ENCODE measurements at regions not wholly inside any gene's neighbourhood (a gene's known extent, or its start where the extent isn't known, plus 50 kb on each side); places are given as distances from the start of the nearest gene placed in this dataset.

DNA sequence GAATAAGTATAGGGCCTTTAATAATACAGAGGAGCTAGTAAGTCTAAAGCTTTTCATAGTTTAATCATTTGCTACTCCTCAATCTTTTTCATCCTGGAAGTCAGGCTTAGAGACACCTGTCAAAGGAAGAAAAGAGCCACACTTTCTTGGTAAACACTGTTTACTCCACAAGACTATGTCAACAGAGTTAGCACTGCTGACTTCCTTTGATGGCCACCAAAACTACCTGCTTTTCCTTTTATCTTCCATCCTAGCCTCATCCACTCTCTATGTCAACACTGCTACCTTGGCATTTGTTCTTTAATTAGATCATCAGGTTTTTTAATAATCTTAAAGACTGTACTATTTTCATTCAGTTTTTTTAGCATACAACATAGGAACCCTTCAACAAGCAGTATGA, 106.2 kb downstream of the ELAPOR2 start:
- DNase-seq (ENCODE audit: extremely low read depth, low read depth): no peak
- TF ChIP-seq, protein P1, sequence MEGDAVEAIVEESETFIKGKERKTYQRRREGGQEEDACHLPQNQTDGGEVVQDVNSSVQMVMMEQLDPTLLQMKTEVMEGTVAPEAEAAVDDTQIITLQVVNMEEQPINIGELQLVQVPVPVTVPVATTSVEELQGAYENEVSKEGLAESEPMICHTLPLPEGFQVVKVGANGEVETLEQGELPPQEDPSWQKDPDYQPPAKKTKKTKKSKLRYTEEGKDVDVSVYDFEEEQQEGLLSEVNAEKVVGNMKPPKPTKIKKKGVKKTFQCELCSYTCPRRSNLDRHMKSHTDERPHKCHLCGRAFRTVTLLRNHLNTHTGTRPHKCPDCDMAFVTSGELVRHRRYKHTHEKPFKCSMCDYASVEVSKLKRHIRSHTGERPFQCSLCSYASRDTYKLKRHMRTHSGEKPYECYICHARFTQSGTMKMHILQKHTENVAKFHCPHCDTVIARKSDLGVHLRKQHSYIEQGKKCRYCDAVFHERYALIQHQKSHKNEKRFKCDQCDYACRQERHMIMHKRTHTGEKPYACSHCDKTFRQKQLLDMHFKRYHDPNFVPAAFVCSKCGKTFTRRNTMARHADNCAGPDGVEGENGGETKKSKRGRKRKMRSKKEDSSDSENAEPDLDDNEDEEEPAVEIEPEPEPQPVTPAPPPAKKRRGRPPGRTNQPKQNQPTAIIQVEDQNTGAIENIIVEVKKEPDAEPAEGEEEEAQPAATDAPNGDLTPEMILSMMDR (IDR thresholded peaks at IDR 0.05; ENCODE audit: low read depth, low read length): no peak

DNA sequence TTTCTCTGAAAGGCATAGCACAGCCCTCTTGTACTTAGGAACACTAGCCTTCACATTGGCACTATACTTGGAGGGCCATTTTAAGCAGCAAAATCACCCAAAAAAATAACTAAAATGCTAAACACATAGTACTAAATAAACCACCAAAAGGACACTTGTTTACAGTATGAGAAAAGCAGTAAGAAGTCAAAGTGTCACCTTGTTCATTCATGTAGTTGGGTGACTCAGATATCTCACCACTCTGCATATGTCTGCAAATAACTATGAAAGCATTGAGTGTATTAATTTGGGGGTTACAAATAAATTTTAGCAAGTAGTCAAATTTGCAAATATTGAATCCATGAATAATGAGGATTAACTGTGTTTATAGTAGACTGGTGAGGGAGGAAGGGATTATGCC, 107.6 kb downstream of the ELAPOR2 start:
- no peak for DNase-seq (ENCODE audit: extremely low read depth, low read depth)
- TF ChIP-seq, protein P1 (IDR thresholded peaks at IDR 0.05; ENCODE audit: low read depth, low read length): no peak

DNA sequence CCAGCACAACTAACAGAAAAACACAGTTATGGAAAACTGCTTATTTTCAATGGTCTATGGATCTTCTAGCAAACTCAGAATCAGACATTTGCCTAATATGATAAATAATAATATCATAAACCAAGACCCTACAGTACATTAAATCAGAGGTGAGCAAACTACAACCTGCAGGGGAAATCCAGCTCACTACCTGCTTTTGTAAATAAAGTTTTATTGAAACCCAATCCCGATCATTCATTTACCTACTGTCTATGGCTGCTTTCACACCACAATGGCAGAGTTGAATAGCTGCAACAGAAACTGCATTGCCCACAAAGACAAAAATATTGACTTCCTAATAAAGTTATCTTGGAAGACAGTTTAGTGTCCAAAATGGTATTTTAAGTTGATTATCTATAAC, 108.5 kb downstream of the ELAPOR2 start:
- DNase-seq (ENCODE audit: extremely low read depth, low read depth): no peak
- TF ChIP-seq, protein P1 (IDR thresholded peaks at IDR 0.05; ENCODE audit: low read depth, low read length): no peak

DNA sequence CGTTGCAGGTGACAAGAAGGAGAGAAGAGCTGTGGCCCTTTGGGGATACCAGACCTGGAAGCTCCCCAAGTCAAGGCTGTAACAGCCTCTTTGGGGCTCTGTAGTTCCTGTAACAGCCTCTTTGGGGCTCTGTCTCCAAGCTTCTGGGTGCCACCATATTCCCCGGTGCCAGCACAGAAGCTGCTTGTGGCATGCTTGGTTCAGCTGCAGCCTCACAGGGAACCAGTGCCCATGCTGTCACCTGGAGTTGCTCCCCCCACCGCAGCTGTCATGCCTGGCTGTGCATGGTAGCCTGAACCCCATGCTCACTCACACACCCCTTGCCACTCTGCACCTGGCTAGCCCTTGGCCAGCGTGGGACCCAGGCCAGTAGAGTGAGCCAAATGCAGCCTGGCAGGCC, 109.1 kb downstream of the ELAPOR2 start:
- DNase-seq (ENCODE audit: extremely low read depth, low read depth): no peak
- TF ChIP-seq, protein P1 (IDR thresholded peaks at IDR 0.05; ENCODE audit: low read depth, low read length): no peak

DNA sequence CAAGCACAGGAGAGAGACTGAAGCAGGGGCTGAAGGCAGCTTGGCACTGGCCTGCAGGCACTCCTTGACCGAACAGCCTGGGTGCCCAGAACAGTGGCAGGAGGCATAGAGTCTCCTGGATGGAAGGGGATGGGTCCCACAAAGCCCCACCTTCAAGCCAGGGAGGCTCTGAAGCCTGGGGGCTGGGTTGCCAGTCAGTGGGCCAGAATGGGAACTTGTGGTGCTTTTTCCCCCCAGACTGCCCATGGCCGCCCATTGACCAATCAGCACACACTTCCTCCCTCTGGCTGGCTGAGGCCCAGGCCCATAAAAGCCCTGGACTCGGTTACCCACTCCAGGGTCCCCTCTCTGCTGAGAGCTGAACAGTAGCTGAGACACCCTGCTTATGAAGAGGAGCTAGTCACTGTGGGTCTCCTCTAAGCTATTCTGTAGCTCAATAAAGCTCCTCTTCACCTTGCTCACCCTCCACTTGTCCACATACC, 109.6 kb downstream of the ELAPOR2 start:
- TF ChIP-seq, protein P1 (IDR thresholded peaks at IDR 0.05; ENCODE audit: low read depth, low read length): no peak
- no peak for DNase-seq (ENCODE audit: extremely low read depth, low read depth)

DNA sequence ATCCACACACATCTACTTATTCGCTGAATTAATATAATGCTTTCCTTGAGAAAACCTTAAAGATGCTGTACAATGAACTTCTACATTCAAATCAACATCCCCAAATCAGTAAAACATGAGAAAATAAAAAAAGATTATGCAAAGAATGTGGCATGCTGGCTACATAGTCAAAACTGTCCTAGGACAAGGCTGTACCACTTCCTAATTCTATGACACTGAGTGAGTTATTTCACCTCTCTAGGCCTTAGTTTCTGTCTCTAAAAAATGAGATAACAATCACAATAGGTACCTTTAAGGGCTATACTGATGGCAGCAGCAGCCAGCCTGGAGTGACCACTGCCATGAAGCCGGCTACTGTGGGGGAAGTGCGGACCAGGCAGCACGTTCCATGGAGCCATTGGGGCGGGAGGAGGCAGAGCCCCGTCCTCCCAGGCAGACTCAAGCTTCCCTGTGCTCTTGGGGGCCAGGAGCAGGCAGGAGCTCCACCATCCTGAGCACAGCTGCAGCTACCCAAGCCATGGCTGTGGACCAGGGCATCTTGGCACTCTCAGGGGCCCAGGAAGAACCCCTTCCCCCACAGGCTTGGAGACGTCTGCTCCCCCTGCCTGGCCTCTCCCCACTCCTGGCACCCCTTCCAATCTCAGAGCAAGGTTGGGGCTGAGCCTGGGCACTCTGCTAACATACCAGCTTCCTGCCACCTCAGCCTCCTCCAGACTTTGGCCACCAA, 110.2 kb downstream of the ELAPOR2 start:
- TF ChIP-seq, protein P1 (IDR thresholded peaks at IDR 0.05; ENCODE audit: low read depth, low read length): no peak
- DNase-seq (ENCODE audit: extremely low read depth, low read depth): no peak

DNA sequence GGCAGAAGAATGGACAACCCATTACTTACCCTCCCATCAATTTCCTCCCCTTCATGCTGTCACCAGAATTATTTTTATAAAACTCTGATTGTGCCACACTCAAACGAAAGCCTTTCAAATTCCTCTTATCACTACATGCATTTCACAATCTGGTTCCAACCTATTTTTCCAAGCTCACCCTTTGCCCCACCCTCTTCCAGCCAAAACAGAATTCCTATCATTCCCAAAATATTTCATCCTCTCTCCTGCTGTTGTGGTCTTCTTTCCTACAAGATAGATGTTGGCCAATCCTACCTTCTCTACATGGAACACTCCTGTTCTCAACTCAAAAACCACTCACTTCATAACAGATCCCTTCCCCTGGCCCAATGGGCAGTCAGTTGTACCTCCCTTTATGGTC, 111.5 kb downstream of the ELAPOR2 start:
- DNase-seq (ENCODE audit: extremely low read depth, low read depth): no peak

More for the DNA sequence above, 111.5 kb downstream of the ELAPOR2 start:
- TF ChIP-seq, protein P1 (IDR thresholded peaks at IDR 0.05; ENCODE audit: low read depth, low read length): no peak
